Globus pallidus (tissue), 1 donor: ENCODE measurements at regions not wholly inside any gene's neighbourhood (a gene's known extent, or its start where the extent isn't known, plus 50 kb on each side); places are given as distances from the start of the nearest gene placed in this dataset.
"Not testable (repeated sequence)": the region's sequence is repeated elsewhere in the genome, so short reads cannot be mapped to it uniquely, and the experiment has no call there.

Experiments
- DNase-seq: peaks from one replicate; pipeline ENCODE4 v3.0.0-alpha.2; 2015; ENCODE audit warnings: low spot score

- DNase-seq: no peak
Measured at GRCh38 chr3:13137941-13138832, 65.0 kb upstream of the IQSEC1 start.

DNA sequence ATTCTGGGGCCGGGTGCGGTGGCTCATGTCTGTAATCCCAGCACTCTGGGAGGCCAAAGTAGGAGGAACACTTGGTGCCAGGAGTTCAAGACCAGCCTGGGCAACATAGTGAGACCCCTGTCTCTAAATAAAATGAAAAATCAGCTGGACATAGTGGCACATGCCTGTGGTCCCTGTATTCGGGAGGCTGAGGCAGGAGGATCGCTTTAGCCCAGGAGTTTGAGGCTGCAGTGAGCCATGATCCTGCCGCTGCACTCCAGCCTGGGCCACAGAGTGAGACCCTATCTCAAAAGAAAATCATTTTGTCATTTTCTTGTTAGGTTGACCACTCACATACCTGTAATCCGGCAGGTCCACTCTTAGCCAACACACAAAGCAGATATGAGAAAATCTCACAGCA, 63.6 kb upstream of the IQSEC1 start:
- not testable (repeated sequence) for DNase-seq

- DNase-seq: no peak
Measured at GRCh38 chr3:13136426-13136825, 63.2 kb upstream of the IQSEC1 start.

- DNase-seq: no peak
Measured at GRCh38 chr3:13135811-13136321, 62.6 kb upstream of the IQSEC1 start.

- no peak for DNase-seq
Measured at GRCh38 chr3:13135251-13135810, 62.1 kb upstream of the IQSEC1 start.

- DNase-seq: no peak
Measured at GRCh38 chr3:13134879-13135206, 61.6 kb upstream of the IQSEC1 start.

GRCh38 chr3:13134166-13134878, 61.1 kb upstream of the IQSEC1 start:
- no peak for DNase-seq

GRCh38 chr3:13133471-13133981, 60.3 kb upstream of the IQSEC1 start:
- no peak for DNase-seq

GRCh38 chr3:13132731-13133410, 59.6 kb upstream of the IQSEC1 start:
- DNase-seq: no peak

GRCh38 chr3:13132281-13132680, 59.1 kb upstream of the IQSEC1 start:
- no peak for DNase-seq

GRCh38 chr3:13130464-13131193, 57.4 kb upstream of the IQSEC1 start:
- DNase-seq: no peak

GRCh38 chr3:13125092-13126015, 52.1 kb upstream of the IQSEC1 start:
- DNase-seq: no peak

DNA sequence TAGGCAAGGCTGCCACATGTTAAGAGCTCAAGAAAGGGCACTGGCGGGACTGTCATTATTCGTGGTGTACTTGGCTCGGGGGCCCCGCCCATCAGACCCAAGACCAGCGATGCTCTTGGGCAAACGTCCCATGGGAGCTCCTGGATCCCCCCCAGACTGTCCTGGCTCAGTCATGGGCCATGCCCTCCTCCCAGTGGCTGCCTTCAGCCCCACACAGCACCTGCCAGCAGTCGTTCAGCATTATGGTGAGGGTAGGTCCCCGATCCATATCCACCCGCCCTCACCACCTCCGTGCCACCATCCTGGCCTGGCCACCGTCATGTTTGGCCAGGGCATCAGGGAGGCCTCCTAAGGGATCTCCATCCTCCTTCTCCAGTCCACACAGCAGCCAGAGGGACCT, 51.4 kb upstream of the IQSEC1 start:
- DNase-seq: no peak

DNA sequence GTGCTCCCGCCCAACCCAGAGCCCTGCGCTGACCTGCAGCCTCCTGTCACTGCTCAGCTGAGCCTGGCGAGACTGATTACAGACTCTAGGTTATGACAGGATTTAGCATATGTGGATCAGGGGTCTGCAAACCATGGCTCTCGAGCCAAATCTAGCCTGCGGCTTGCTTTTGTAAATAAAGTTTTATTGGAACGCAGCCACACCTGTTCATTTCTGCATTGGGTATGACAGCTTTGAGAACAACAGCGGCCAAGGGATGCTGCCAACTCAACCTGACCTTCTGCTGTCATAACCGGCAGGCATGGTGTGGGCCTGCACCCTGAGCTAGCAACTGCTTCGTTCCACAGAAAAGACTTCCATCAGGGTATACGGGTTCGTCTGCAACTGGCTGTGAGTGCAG, 50.5 kb upstream of the IQSEC1 start:
- DNase-seq: no peak

DNA sequence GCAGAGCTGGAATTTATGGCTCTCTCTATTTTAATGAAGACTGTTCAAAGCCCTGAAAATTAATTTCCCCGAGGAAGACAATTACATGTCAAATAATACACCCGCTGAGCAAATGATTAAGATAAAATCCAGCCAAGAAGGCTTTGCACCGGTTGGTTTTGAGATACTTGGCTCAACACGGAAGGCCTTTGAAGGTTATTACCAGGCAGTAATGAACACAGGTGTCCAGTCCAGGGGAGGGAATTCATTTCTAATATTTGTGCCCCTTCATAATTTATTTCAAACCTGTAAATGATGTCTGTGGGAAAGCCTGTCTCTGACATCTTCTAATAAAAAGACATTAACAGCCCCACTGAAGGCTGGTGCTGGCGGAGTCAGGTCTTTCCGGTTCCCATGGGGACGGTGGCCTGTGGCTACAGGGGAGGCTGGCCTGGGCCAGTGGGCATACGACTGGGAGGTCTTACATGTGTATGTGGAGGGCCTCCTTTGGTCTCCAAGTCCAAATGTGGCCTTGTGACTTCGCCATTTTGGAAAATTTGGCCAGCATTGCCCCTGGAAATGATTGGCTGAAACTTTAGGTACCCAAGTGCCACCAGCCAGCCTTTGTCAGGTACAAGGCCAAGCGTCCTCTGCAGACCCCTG, 49.9 kb upstream of the IQSEC1 start:
- DNase-seq: no peak
